Neuronal stem cell (in vitro differentiated cells): ENCODE measurements at regions not wholly inside any gene's neighbourhood (a gene's known extent, or its start where the extent isn't known, plus 50 kb on each side); places are given as distances from the start of the nearest gene placed in this dataset.

Experiments used
- DNase-seq: peaks from one replicate; pipeline ENCODE4 v3.0.0-alpha.2; 2013; ENCODE audit warnings: low spot score
- H2AFZ ChIP-seq: one replicate; pipeline ENCODE4 v1.6.1; 2013; ENCODE audit warnings: mild to moderate bottlenecking, low read length, inconsistent platforms
- H2AK5ac ChIP-seq: 2 replicates; pipeline ENCODE4 v1.6.1; 2013; ENCODE audit warnings: low read depth, mild to moderate bottlenecking, inconsistent platforms, low read length, moderate library complexity, mixed read lengths
- H2BK120ac ChIP-seq: 2 replicates; pipeline ENCODE4 v1.6.1; 2013; ENCODE audit warnings: low read depth, mild to moderate bottlenecking, inconsistent platforms, low read length, moderate library complexity, mixed read lengths
- H2BK12ac ChIP-seq: one replicate; pipeline ENCODE4 v1.6.1; 2013; ENCODE audit warnings: low read length, inconsistent platforms
- H2BK15ac ChIP-seq: 2 replicates; pipeline ENCODE4 v1.6.1; 2013; ENCODE audit warnings: mild to moderate bottlenecking, low read length, inconsistent platforms, mixed read lengths
- H2BK5ac ChIP-seq: one replicate; pipeline ENCODE4 v1.6.1; 2013; ENCODE audit warnings: inconsistent platforms, mild to moderate bottlenecking, low read length, moderate library complexity
- H3K14ac ChIP-seq: one replicate; pipeline ENCODE4 v1.6.1; 2013; ENCODE audit warnings: low read length, inconsistent platforms
- H3K18ac ChIP-seq: 2 replicates; pipeline ENCODE4 v1.6.1; 2013; ENCODE audit warnings: low read length, inconsistent platforms
- H3K23ac ChIP-seq: 2 replicates; pipeline ENCODE4 v1.6.1; 2013; ENCODE audit warnings: low read depth, mild to moderate bottlenecking, mixed read lengths, low read length, inconsistent platforms; ENCODE audit not compliant: poor library complexity
- H3K27ac ChIP-seq: replicated peaks from 3 replicates; pipeline ENCODE4 v1.5.1; 2013; ENCODE audit warnings: low read length, inconsistent platforms
- H3K27me3 ChIP-seq, 3 experiments: 2 replicates each; pipeline ENCODE4 v1.6.1; 2013; ENCODE audit warnings: low read length in 3 of 3, mild to moderate bottlenecking in 2 of 3, inconsistent platforms in 1 of 3, low read depth in 1 of 3, mixed read lengths in 1 of 3, moderate library complexity in 1 of 3; ENCODE audit not compliant: control insufficient read depth in 3 of 3, insufficient read depth in 3 of 3
- H3K36me3 ChIP-seq, 2 donors: replicated peaks in 1 of 2; 2 replicates each; pipeline ENCODE4 v1.6.1; 2013; ENCODE audit warnings: low read length in 2 of 2; ENCODE audit not compliant: control insufficient read depth in 2 of 2, insufficient read depth in 2 of 2
- H3K4ac ChIP-seq: 2 replicates; pipeline ENCODE4 v1.6.1; 2013; ENCODE audit warnings: inconsistent platforms, mild to moderate bottlenecking, low read length, moderate library complexity
- H3K4me1 ChIP-seq, 2 donors: 1 replicate in 1 of 2; 2 replicates in 1 of 2; pipeline ENCODE4 v1.6.1; 2013; ENCODE audit warnings: low read length in 2 of 2, low read depth in 1 of 2; ENCODE audit not compliant: control insufficient read depth in 2 of 2, insufficient read depth in 1 of 2
- H3K4me2 ChIP-seq: one replicate; pipeline ENCODE4 v1.6.1; 2013; ENCODE audit warnings: mild to moderate bottlenecking, low read length, inconsistent platforms; ENCODE audit not compliant: insufficient read depth, poor library complexity, severe bottlenecking
- H3K4me3 ChIP-seq, 2 donors: 2 replicates each; pipeline ENCODE4 v1.5.1; 2013; ENCODE audit warnings: low read length in 2 of 2, mild to moderate bottlenecking in 2 of 2, inconsistent platforms in 1 of 2, moderate library complexity in 1 of 2
- H3K79me1 ChIP-seq: one replicate; pipeline ENCODE4 v1.6.1; 2013; ENCODE audit warnings: low read depth, mild to moderate bottlenecking, inconsistent platforms, low read length, moderate library complexity
- H3K9ac ChIP-seq: one replicate; pipeline ENCODE4 v1.6.1; 2013; ENCODE audit warnings: mild to moderate bottlenecking, low read depth, low read length, inconsistent platforms; ENCODE audit not compliant: poor library complexity
- H3K9me3 ChIP-seq, 2 donors: replicated peaks in 1 of 2; 2 replicates each; pipeline versions ENCODE3 to v1.6.1; 2013; ENCODE audit warnings: low read length in 2 of 2, mild to moderate bottlenecking in 2 of 2, inconsistent platforms in 1 of 2, low read depth in 1 of 2, mixed read lengths in 1 of 2, moderate library complexity in 1 of 2; ENCODE audit not compliant: control insufficient read depth in 2 of 2, insufficient read depth in 1 of 2
- H4K8ac ChIP-seq: one replicate; pipeline ENCODE4 v1.6.1; 2013; ENCODE audit warnings: low read depth, mild to moderate bottlenecking, inconsistent platforms, low read length, moderate library complexity
- H4K91ac ChIP-seq: one replicate; pipeline ENCODE4 v1.6.1; 2013; ENCODE audit warnings: low read length, low read depth, mild to moderate bottlenecking, inconsistent platforms; ENCODE audit not compliant: poor library complexity
- WGBS, 2 donors: extraction: QIAGEN DNeasy Blood & Tissue Kit; methylation state at CpG; one replicate each; pipeline ENCODE4 v1.1.7; 2013; ENCODE audit warnings: missing lambda C conversion rate in 2 of 2, mixed read lengths in 1 of 2; ENCODE audit not compliant: insufficient read length in 2 of 2, insufficient replicate concordance in 1 of 2; ENCODE audit errors: extremely low coverage in 2 of 2; 5-methylcytosine and 5-hydroxymethylcytosine counted together

GRCh38 chr6:141401168-141401567 lies 731.6 kb upstream of the GJE1 start:
- no peak overlapping the region for H2BK12ac ChIP-seq
- no peaks in the 10 kb centered on the region for H3K79me1 ChIP-seq
- H4K8ac ChIP-seq: no peak overlapping the region
- no peak overlapping the region for H3K27ac ChIP-seq
- H3K9ac ChIP-seq: no peak overlapping the region
- H3K36me3 ChIP-seq: no peaks in the 10 kb centered on the region
- H2BK5ac ChIP-seq: no peak overlapping the region
- H2AFZ ChIP-seq: no peak overlapping the region
- no peaks in the 10 kb centered on the region for H3K4me1 ChIP-seq
- no peaks in the 10 kb centered on the region for H3K27me3 ChIP-seq
- no peak overlapping the region for H3K4me2 ChIP-seq
- H2AK5ac ChIP-seq: no peak overlapping the region
- H2BK15ac ChIP-seq: no peak overlapping the region
- H3K4ac ChIP-seq: no peak overlapping the region
- no peak overlapping the region for H3K4me3 ChIP-seq
- H4K91ac ChIP-seq: no peak overlapping the region
- no peak overlapping the region for H2BK120ac ChIP-seq
- WGBS, 2 donors: no CpG with 5 or more reads among the region's 4 CpGs
- no peak overlapping the region for H3K14ac ChIP-seq
- no peak for DNase-seq
- H3K23ac ChIP-seq: no peak overlapping the region
- no peak overlapping the region for H3K18ac ChIP-seq
- H3K9me3 ChIP-seq: no peaks in the 10 kb centered on the region

- no peak overlapping the region for H4K8ac ChIP-seq
- no peaks in the 10 kb centered on the region for H3K4me1 ChIP-seq
- H4K91ac ChIP-seq: no peak overlapping the region
- no peak overlapping the region for H2BK12ac ChIP-seq
- no peak overlapping the region for H3K14ac ChIP-seq
- no peaks in the 10 kb centered on the region for H3K27me3 ChIP-seq
- H3K4me2 ChIP-seq: no peak overlapping the region
- H2BK5ac ChIP-seq: no peak overlapping the region
- no peak overlapping the region for H2BK120ac ChIP-seq
- WGBS, 2 donors: no CpG with 5 or more reads among the region's 3 CpGs
- H3K36me3 ChIP-seq: no peaks in the 10 kb centered on the region
- H3K9ac ChIP-seq: no peak overlapping the region
- peak overlapping the region; percentile 31 for H2AFZ ChIP-seq
- no peak overlapping the region for H3K4me3 ChIP-seq
- H3K79me1 ChIP-seq: no peaks in the 10 kb centered on the region
- DNase-seq: no peak
- H2AK5ac ChIP-seq: no peak overlapping the region
- H3K18ac ChIP-seq: no peak overlapping the region
- peaks cover 0 to 2% of the 10 kb centered on the region in 2 donors for H3K9me3 ChIP-seq
- no peak overlapping the region for H3K23ac ChIP-seq
- no peak overlapping the region for H3K27ac ChIP-seq
- H3K4ac ChIP-seq: no peak overlapping the region
- H2BK15ac ChIP-seq: no peak overlapping the region
These were observed 733.8 kb upstream of the GJE1 start for GRCh38 chr6:141398949-141399348.

DNA sequence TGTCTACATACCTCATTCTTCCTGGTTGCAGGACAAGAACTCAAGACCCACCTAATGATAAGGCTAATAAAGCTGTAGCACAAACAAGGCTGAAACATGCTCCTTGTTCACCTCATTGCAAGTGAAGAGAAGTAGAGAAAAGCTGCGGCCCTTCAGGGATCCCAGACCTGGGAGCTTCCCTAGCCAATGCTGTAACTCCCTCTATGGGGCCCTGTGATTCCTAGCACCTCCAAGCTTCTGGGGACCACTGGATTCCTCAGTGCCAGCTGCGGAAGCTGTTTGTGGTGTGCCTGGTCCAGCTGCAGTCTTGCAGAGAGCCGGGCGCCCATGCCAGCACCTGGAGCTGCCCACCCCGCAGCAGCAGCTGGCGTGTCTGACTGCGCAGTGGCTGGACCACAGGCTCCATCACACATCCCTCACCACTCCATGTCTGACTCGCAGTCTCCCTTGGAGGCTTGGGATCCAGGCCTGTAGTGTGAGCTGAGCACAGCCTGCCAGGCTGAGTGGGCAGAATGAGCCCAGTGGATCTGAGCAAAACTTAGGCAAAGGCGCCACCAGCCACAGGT lies 737.2 kb upstream of the GJE1 start:
- WGBS, 2 donors: no CpG with 5 or more reads among the region's 9 CpGs

GRCh38 chr6:141394565-141395051 lies 738.1 kb upstream of the GJE1 start:
- H3K9ac ChIP-seq: peak overlapping the region; percentile 21
- DNase-seq: no peak

More for the DNA sequence above, 737.2 kb upstream of the GJE1 start:
- no peak overlapping the region for H4K91ac ChIP-seq
- H2BK5ac ChIP-seq: no peak overlapping the region
- H3K4ac ChIP-seq: no peak overlapping the region
- H2BK120ac ChIP-seq: no peak overlapping the region
- no peak overlapping the region for H2AK5ac ChIP-seq
- H3K4me1 ChIP-seq: no peaks in the 10 kb centered on the region
- no peak overlapping the region for H2BK12ac ChIP-seq
- no peak overlapping the region for H3K4me2 ChIP-seq
- peak overlapping the region; percentile 26 for H2AFZ ChIP-seq
- no peak overlapping the region for H3K23ac ChIP-seq
- no peaks in the 10 kb centered on the region for H3K79me1 ChIP-seq
- H3K18ac ChIP-seq: peak overlapping the region; percentile 7
- no peak overlapping the region for H3K27ac ChIP-seq
- peak overlapping the region in 1 of 2 donors; percentile 63 for H3K4me3 ChIP-seq
- no peak overlapping the region for H3K9ac ChIP-seq
- DNase-seq: no peak
- H3K36me3 ChIP-seq: no peaks in the 10 kb centered on the region
- no peak overlapping the region for H3K14ac ChIP-seq
- H2BK15ac ChIP-seq: no peak overlapping the region
- H4K8ac ChIP-seq: no peak overlapping the region
- H3K27me3 ChIP-seq: no peaks in the 10 kb centered on the region
- H3K9me3 ChIP-seq: peaks cover 0 to 2% of the 10 kb centered on the region in 2 donors

More at GRCh38 chr6:141394565-141395051, 738.1 kb upstream of the GJE1 start:
- Histone ChIP-seq H4K91ac (peak overlapping the region; percentile 72), H3K23ac (peak overlapping the region; percentile 31), H2AFZ (peak overlapping the region; percentile 58), H2BK12ac (peak overlapping the region; percentile 16), H3K36me3 (no peaks in the 10 kb centered on the region), H3K27ac (no peak overlapping the region), H3K27me3 (no peaks in the 10 kb centered on the region), H3K4ac (peak overlapping the region; percentile 89), H3K4me2 (no peak overlapping the region), H3K4me3 (peak overlapping the region in 1 of 2 donors; percentile 60), H2BK15ac (peak overlapping the region; percentile 58), H3K14ac (peak overlapping the region; percentile 89), H3K9me3 (peaks cover 0 to 2% of the 10 kb centered on the region in 2 donors), H3K79me1 (no peaks in the 10 kb centered on the region), H2BK5ac (no peak overlapping the region), H2BK120ac (no peak overlapping the region), H3K18ac (peak overlapping the region; percentile 87), H4K8ac (no peak overlapping the region), H3K4me1 (no peaks in the 10 kb centered on the region), H2AK5ac (peak overlapping the region; percentile 81)
- WGBS, 2 donors: no CpG with 5 or more reads among the region's 13 CpGs
